Effector memory CD4-positive, alpha-beta T cell (primary cell): ENCODE measurements at regions not wholly inside any gene's neighbourhood (a gene's known extent, or its start where the extent isn't known, plus 50 kb on each side); places are given as distances from the start of the nearest gene placed in this dataset.

Experiments
- DNase-seq, 3 donors: peaks; one replicate each; pipeline ENCODE4 v3.0.0-alpha.2; 2020
- H3K27ac ChIP-seq: 2 replicates; pipeline ENCODE4 v1.7.0; 2013; ENCODE audit warnings: mild to moderate bottlenecking, low read length, moderate library complexity; ENCODE audit not compliant: insufficient read depth, poor library complexity, severe bottlenecking
- H3K27me3 ChIP-seq: replicated peaks from 2 replicates; pipeline ENCODE4 v1.7.0; 2013; ENCODE audit warnings: mild to moderate bottlenecking, low read length; ENCODE audit not compliant: insufficient read depth, control insufficient read depth, poor library complexity, severe bottlenecking
- H3K36me3 ChIP-seq: 2 replicates; pipeline ENCODE4 v1.7.0; 2013; ENCODE audit warnings: mild to moderate bottlenecking, low read length, moderate library complexity; ENCODE audit not compliant: control insufficient read depth, insufficient read depth
- H3K4me1 ChIP-seq: 2 replicates; pipeline ENCODE4 v1.7.0; 2013; ENCODE audit warnings: low read length, mild to moderate bottlenecking; ENCODE audit not compliant: control insufficient read depth, insufficient read depth, poor library complexity, severe bottlenecking
- H3K4me3 ChIP-seq: 2 replicates; pipeline ENCODE4 v1.7.0; 2013; ENCODE audit warnings: low read length, low read depth, mild to moderate bottlenecking; ENCODE audit not compliant: insufficient read depth, poor library complexity, severe bottlenecking
- H3K9me3 ChIP-seq: 2 replicates; pipeline ENCODE4 v1.7.0; 2013; ENCODE audit warnings: mild to moderate bottlenecking, low read length, moderate library complexity; ENCODE audit not compliant: control insufficient read depth

- Histone ChIP-seq H3K9me3 (no peaks in the 10 kb centered on the region), H3K36me3 (no peaks in the 10 kb centered on the region), H3K4me3 (no peak overlapping the region), H3K4me1 (no peaks in the 10 kb centered on the region), H3K27ac (no peak overlapping the region), H3K27me3 (no peaks in the 10 kb centered on the region)
- DNase-seq: no peak
Measured at GRCh38 chr3:115322901-115323300, 175.8 kb upstream of the ZBTB20 start.

DNA sequence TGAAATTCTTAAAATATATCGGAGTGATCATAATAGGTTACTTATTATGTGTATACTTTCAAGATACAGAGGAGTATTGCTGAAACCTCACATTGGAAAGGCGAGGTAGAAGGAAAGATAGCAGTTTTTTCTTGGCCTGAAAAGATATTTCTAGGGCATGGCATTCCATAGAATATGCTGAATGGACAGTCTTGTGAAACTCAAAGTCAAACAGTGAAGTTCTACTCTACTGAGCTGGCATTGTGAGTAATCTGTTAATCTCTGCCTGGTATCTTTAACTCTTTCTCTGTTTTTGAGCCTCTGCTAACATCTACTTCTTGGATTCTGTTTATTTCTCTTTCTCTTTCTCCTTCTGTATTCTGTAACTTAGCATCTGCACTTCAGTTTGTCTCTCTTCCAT is 176.3 kb upstream of the ZBTB20 start:
- no peaks in the 10 kb centered on the region for H3K27me3 ChIP-seq
- H3K9me3 ChIP-seq: no peaks in the 10 kb centered on the region
- H3K4me1 ChIP-seq: no peaks in the 10 kb centered on the region
- no peak overlapping the region for H3K27ac ChIP-seq
- H3K36me3 ChIP-seq: no peaks in the 10 kb centered on the region
- no peak overlapping the region for H3K4me3 ChIP-seq
- DNase-seq: no peak

GRCh38 chr3:115324056-115324455 is 177.0 kb upstream of the ZBTB20 start:
- Histone ChIP-seq H3K4me3 (no peak overlapping the region), H3K36me3 (no peaks in the 10 kb centered on the region), H3K27me3 (no peaks in the 10 kb centered on the region), H3K27ac (no peak overlapping the region), H3K4me1 (no peaks in the 10 kb centered on the region), H3K9me3 (no peaks in the 10 kb centered on the region)
- no peak for DNase-seq

GRCh38 chr3:115325539-115325938 is 178.5 kb upstream of the ZBTB20 start:
- no peak overlapping the region for H3K4me3 ChIP-seq
- H3K9me3 ChIP-seq: no peaks in the 10 kb centered on the region
- H3K36me3 ChIP-seq: no peaks in the 10 kb centered on the region
- H3K4me1 ChIP-seq: no peaks in the 10 kb centered on the region
- no peak for DNase-seq
- H3K27ac ChIP-seq: no peak overlapping the region
- H3K27me3 ChIP-seq: no peaks in the 10 kb centered on the region

- no peak overlapping the region for H3K4me3 ChIP-seq
- H3K27me3 ChIP-seq: no peaks in the 10 kb centered on the region
- no peak overlapping the region for H3K27ac ChIP-seq
- H3K9me3 ChIP-seq: no peaks in the 10 kb centered on the region
- H3K4me1 ChIP-seq: no peaks in the 10 kb centered on the region
- no peaks in the 10 kb centered on the region for H3K36me3 ChIP-seq
- no peak for DNase-seq
Measured at GRCh38 chr3:115330430-115330829, 183.3 kb upstream of the ZBTB20 start.

DNA sequence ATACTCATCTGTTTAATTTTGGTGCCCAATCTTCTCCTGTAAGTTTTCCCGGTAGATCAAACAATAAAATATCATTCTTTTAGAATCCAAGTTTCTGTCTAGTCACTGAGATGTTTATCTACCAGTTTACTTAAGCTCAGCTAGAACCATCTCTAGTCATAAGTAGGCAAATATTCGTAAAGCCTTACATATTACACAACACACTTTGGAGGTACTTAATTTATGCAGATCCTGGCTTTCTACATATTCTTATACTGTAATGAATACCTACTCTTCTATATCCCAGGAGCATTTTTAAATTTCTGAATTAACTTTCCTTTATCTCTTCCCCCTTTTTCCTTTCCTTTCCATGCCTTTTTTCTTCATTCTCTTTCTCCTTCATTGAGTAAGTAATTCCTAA is 185.9 kb upstream of the ZBTB20 start:
- Histone ChIP-seq H3K27me3 (no peaks in the 10 kb centered on the region), H3K27ac (no peak overlapping the region), H3K36me3 (no peaks in the 10 kb centered on the region), H3K4me3 (no peak overlapping the region), H3K4me1 (no peaks in the 10 kb centered on the region), H3K9me3 (no peaks in the 10 kb centered on the region)
- no peak for DNase-seq

- H3K4me1 ChIP-seq: no peaks in the 10 kb centered on the region
- H3K4me3 ChIP-seq: no peak overlapping the region
- no peak overlapping the region for H3K27ac ChIP-seq
- no peak for DNase-seq
- no peaks in the 10 kb centered on the region for H3K9me3 ChIP-seq
- no peaks in the 10 kb centered on the region for H3K27me3 ChIP-seq
- no peaks in the 10 kb centered on the region for H3K36me3 ChIP-seq
Measured at GRCh38 chr3:115336836-115337235, 189.7 kb upstream of the ZBTB20 start.

DNA sequence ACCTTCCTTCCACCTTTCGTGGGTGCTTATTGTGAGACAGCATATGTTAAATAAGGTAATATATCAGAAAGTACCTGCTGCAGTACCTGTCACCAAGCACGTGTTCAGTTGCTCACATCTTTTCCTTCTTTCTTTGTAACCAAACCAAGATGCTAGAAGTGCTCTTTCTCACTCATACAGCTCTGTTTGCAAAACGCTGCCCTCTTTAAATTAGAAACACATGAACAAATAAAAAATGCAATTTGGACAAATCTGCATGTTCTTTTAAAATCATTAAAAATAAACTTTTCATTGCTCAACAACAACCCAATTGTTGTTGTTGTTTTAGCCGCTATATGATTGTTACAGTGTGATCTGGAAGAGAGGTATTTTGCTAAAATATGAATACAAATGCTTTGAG is 193.5 kb upstream of the ZBTB20 start:
- Histone ChIP-seq H3K9me3 (no peaks in the 10 kb centered on the region), H3K27me3 (no peaks in the 10 kb centered on the region), H3K27ac (no peak overlapping the region), H3K36me3 (no peaks in the 10 kb centered on the region), H3K4me3 (no peak overlapping the region), H3K4me1 (no peaks in the 10 kb centered on the region)
- no peak for DNase-seq

DNA sequence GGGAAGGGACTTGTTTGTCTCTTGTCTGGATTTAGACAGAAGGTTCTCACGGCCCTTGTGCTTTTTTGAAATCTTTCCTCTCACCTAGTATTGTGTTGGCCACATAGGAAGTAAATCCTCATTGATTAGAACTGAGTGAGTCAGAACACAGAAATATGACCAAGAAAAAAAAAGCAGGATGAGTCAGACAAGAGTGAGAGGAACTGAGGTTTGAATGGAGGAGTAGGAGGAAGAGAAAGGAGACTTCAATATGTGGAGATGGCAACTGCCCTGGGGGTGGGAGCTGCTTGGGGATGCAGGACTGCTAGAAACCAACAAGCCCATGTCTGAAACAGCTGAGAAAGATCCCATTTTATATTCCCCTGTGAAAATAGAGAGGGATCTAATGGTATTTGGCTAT is 194.1 kb upstream of the ZBTB20 start:
- no peak for DNase-seq
- H3K4me3 ChIP-seq: no peak overlapping the region
- no peak overlapping the region for H3K27ac ChIP-seq
- H3K27me3 ChIP-seq: no peaks in the 10 kb centered on the region
- H3K36me3 ChIP-seq: no peaks in the 10 kb centered on the region
- H3K9me3 ChIP-seq: no peaks in the 10 kb centered on the region
- H3K4me1 ChIP-seq: no peaks in the 10 kb centered on the region

DNA sequence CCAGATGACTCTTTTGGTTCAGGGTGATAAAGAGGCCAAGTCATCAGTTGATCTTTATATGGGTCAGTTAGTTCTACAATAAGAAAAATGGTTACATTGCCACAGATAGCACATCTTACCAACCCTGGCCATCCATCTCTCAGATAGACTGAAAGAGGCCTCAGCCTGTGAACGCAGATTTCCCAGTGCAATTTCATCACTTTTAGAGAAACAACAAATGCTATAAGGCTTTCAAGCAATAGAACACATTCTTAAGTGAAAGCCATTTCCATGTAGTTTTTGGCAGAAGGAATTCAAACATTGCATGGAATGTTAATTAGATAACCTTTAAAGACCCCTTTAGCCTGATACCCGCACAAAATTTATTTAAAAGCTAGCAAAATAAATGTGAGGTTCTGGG is 200.6 kb upstream of the ZBTB20 start:
- no peaks in the 10 kb centered on the region for H3K27me3 ChIP-seq
- no peaks in the 10 kb centered on the region for H3K36me3 ChIP-seq
- H3K4me3 ChIP-seq: no peak overlapping the region
- no peak for DNase-seq
- H3K9me3 ChIP-seq: no peaks in the 10 kb centered on the region
- no peaks in the 10 kb centered on the region for H3K4me1 ChIP-seq
- H3K27ac ChIP-seq: no peak overlapping the region

DNA sequence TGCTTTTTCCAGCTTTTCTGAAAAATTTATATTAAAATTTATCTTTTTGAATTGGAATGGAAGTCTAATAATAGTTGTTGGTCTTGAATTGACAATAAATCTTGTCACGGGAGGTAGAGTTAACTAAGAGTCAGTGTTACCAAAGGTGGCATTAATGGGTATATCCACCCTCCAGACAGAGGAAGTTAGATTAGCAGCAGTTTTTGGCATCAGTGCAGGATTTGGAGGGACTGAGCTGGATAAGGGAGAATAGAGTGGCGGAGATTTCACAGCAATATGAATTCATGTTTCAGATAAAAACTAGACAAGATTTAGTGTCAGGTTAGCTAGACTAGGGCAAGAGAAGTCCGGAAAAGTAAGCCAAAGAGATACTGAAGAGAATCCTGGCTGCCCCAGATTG is 201.3 kb upstream of the ZBTB20 start:
- no peak for DNase-seq
- no peak overlapping the region for H3K4me3 ChIP-seq
- H3K4me1 ChIP-seq: no peaks in the 10 kb centered on the region
- H3K36me3 ChIP-seq: no peaks in the 10 kb centered on the region
- H3K9me3 ChIP-seq: no peaks in the 10 kb centered on the region
- H3K27ac ChIP-seq: no peak overlapping the region
- no peaks in the 10 kb centered on the region for H3K27me3 ChIP-seq
